Gastroesophageal sphincter (tissue), 3 donors: ENCODE measurements at regions not wholly inside any gene's neighbourhood (a gene's known extent, or its start where the extent isn't known, plus 50 kb on each side); places are given as distances from the start of the nearest gene placed in this dataset.

Source experiments
- CTCF ChIP-seq, 4 experiments: fragments of 200-600 bp in 2 of 4; fragments of 450-650 bp in 2 of 4; sonication (generic) in 1 of 4; IDR thresholded peaks; one replicate each; pipeline ENCODE4 v1.5.1; 2017 to 2019; ENCODE audit warnings: antibody characterized with exemption in 4 of 4, mild to moderate bottlenecking in 2 of 4, moderate library complexity in 2 of 4
- EP300 ChIP-seq: sonication (generic); formaldehyde crosslinking; IDR thresholded peaks from one replicate; pipeline ENCODE4 v1.6.1; 2017; ENCODE audit warnings: antibody characterized with exemption, mild to moderate bottlenecking
- POLR2AphosphoS5 ChIP-seq: sonication (generic); formaldehyde crosslinking; IDR thresholded peaks from one replicate; pipeline ENCODE4 v1.6.1; 2017; ENCODE audit warnings: antibody characterized with exemption

GRCh38 chr2:78506301-78506700 is 519.2 kb upstream of the REG3G start:
- no peak for TF ChIP-seq CTCF (IDR thresholded peaks at IDR 0.05)
- no peak for TF ChIP-seq POLR2AphosphoS5
- no peak for TF ChIP-seq EP300
